Naive thymus-derived CD8-positive, alpha-beta T cell (primary cell): ENCODE measurements at regions not wholly inside any gene's neighbourhood (a gene's known extent, or its start where the extent isn't known, plus 50 kb on each side); places are given as distances from the start of the nearest gene placed in this dataset.
"Not testable (repeated sequence)": the region's sequence is repeated elsewhere in the genome, so short reads cannot be mapped to it uniquely, and the experiment has no call there.

Source experiments
- ATAC-seq, 2 donors: fragments of 150-1000 bp; cut with Tn5 transposase in 1 of 2; sonication (Bioruptor Pico), chemical (Tn5 transposase) in 1 of 2; 1 replicate in 1 of 2; 2 replicates in 1 of 2; pipeline ENCODE4 v1.10.0; 2021; ENCODE audit warnings: mild to moderate bottlenecking in 2 of 2, moderate library complexity in 2 of 2
- POLR2A ChIA-PET: fragments of 350-600 bp; sonication (Branson Sonifier 250); formaldehyde crosslinking; loops from one replicate; lab custom pipeline; 2021; ENCODE audit warnings: antibody characterized with exemption; lab: Charles Lee
- DNase-seq, 10 donors: peaks; one replicate each; pipeline versions ENCODE4 v3.0.0 to v3.0.0-alpha.2; 2020 to 2022
- H3K27ac Mint-ChIP-seq, 10 donors: one replicate each; pipeline ENCODE4 v1.8.0; 2020 to 2022; ENCODE audit warnings: mild to moderate bottlenecking in 10 of 10, mixed read lengths in 10 of 10, moderate library complexity in 4 of 10, inconsistent platforms in 1 of 10
- H3K27me3 Mint-ChIP-seq, 5 donors: one replicate each; pipeline ENCODE4 v1.8.0; 2021 to 2022; ENCODE audit warnings: mixed read lengths in 5 of 5
- H3K36me3 Mint-ChIP-seq, 3 donors: one replicate each; pipeline ENCODE4 v1.8.0; 2020 to 2022; ENCODE audit warnings: mixed read lengths in 3 of 3, mild to moderate bottlenecking in 2 of 3, inconsistent platforms in 1 of 3
- H3K4me1 Mint-ChIP-seq, 4 donors: one replicate each; pipeline ENCODE4 v1.8.0; 2021 to 2022; ENCODE audit warnings: mixed read lengths in 4 of 4
- H3K4me3 Mint-ChIP-seq, 10 donors: one replicate each; pipeline ENCODE4 v1.8.0; 2020 to 2022; ENCODE audit warnings: mild to moderate bottlenecking in 10 of 10, mixed read lengths in 10 of 10, moderate library complexity in 6 of 10, inconsistent platforms in 1 of 10
- H3K9me3 Mint-ChIP-seq, 9 donors: one replicate each; pipeline ENCODE4 v1.8.0; 2020 to 2022; ENCODE audit warnings: mixed read lengths in 9 of 9, mild to moderate bottlenecking in 3 of 9, inconsistent platforms in 1 of 9, moderate library complexity in 1 of 9

- POLR2A ChIA-PET = no interaction called here
- DNase-seq (no peak), ATAC-seq (no peak)
- H3K4me1 Mint-ChIP-seq = no peaks in the 10 kb centered on the region
- H3K27ac Mint-ChIP-seq = no peak overlapping the region
- no peaks in the 10 kb centered on the region for H3K36me3 Mint-ChIP-seq
- H3K4me3 Mint-ChIP-seq = no peak overlapping the region
- peaks cover 0 to 20% (median 0%) of the 10 kb centered on the region in 5 donors for H3K27me3 Mint-ChIP-seq
- peaks cover 0 to 2% (median 0%) of the 10 kb centered on the region in 9 donors for H3K9me3 Mint-ChIP-seq
Measured at GRCh38 chr5:16283791-16284190, 104.2 kb upstream of the MARCHF11 start.

DNA sequence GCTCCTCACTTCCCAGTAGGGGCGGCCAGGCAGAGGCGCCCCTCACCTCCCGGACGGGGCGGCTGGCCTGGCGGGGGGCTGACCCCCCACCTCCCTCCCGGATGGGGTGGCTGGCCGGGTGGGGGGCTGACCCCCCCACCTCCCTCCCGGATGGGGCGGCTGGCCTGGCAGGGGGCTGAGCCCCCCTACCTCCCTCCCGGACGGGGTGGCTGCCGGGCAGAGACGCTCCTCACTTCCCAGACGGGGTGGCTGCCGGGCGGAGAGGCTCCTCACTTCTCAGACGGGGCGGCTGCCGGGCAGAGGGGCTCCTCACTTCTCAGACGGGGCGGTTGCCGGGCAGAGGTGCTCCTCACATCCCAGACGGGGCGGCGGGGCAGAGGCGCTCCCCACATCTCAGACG, 97.3 kb upstream of the MARCHF11 start:
- POLR2A ChIA-PET, H3K9me3 Mint-ChIP-seq, H3K27ac Mint-ChIP-seq, H3K27me3 Mint-ChIP-seq, H3K36me3 Mint-ChIP-seq, ATAC-seq, H3K4me1 Mint-ChIP-seq, DNase-seq, H3K4me3 Mint-ChIP-seq: not testable (repeated sequence)

DNA sequence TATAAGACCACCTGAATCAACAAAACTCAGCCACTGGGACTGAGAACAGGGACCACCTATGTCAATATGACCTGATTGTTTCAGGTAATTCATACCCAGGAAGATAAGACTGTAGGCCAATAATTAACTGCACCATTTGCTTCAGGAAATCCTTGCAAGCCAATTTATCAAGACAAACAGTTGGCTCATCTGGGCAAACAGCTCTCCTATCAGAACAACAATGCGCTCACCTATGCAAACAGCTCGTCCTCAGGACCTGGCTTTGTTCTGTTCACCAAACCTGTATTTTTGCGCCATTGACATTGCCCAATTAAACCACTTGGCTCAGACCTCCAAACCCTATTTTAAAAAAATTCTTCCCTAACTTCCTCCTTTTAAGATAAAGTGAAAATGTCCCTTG, 92.3 kb upstream of the MARCHF11 start:
- Mint-ChIP-seq H3K36me3 (peaks cover 0 to 3% (median 0%) of the 10 kb centered on the region in 3 donors), H3K4me3 (no peak overlapping the region), H3K27me3 (peaks cover 0 to 9% (median 0%) of the 10 kb centered on the region in 5 donors), H3K4me1 (no peaks in the 10 kb centered on the region), H3K27ac (no peak overlapping the region), H3K9me3 (peaks cover 0 to 17% (median 5%) of the 10 kb centered on the region in 9 donors)
- ATAC-seq (no peak), DNase-seq (no peak)
- POLR2A ChIA-PET = no interaction called here

DNA sequence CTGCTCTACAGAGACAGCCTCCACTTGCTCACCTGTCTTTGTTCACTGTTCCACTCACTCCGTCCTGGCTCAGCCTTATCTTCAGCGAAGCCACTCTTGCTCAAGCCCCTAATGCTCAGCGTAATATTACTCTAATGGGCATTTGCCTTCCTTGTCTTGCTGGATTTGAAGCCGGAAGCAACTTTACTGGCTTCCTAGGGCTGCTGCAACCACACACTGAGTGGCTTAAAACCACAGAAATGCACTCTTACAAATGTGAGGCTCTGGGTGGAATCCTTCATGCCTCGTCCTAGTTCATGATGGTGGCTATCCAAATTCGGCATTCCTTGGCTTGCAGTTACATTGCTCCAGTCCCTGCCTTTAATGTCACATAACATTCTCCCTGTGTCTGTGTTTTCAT, 85.5 kb upstream of the MARCHF11 start:
- Mint-ChIP-seq H3K36me3 (no peaks in the 10 kb centered on the region), H3K4me1 (no peaks in the 10 kb centered on the region), H3K27me3 (peaks cover 0 to 6% (median 0%) of the 10 kb centered on the region in 5 donors), H3K27ac (no peak overlapping the region), H3K9me3 (peaks cover 0 to 8% (median 0%) of the 10 kb centered on the region in 9 donors), H3K4me3 (no peak overlapping the region)
- ATAC-seq (no peak), DNase-seq (no peak)
- POLR2A ChIA-PET = no interaction called here

DNA sequence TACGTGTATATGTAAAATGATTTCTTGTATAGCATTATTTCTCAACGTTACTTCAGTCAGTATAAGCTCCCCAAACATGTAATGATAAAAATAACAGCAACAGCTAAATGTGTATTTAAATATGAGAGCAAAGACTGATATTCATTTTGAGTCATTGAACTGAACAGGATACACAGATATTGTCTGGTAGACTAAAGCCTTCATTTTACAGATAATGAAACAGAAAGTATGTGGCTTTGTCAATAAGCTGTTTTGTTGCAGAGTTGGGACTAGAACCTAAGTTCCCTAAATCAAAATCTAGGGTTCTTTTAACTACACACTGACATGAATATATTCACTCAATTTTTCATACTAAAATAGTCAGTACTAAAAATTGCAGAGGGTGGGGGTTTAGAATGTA, 80.4 kb upstream of the MARCHF11 start:
- Mint-ChIP-seq H3K27me3 (peaks cover 0 to 9% (median 0%) of the 10 kb centered on the region in 5 donors), H3K4me1 (no peaks in the 10 kb centered on the region), H3K27ac (no peak overlapping the region), H3K4me3 (no peak overlapping the region), H3K36me3 (no peaks in the 10 kb centered on the region), H3K9me3 (peaks cover 0 to 7% (median 0%) of the 10 kb centered on the region in 9 donors)
- ATAC-seq (no peak), DNase-seq (no peak)
- POLR2A ChIA-PET = no interaction called here

- no peak for ATAC-seq
- POLR2A ChIA-PET = no interaction called here
- peaks cover 0 to 21% (median 8%) of the 10 kb centered on the region in 9 donors for H3K9me3 Mint-ChIP-seq
Measured at GRCh38 chr5:16253856-16254255, 74.3 kb upstream of the MARCHF11 start.

DNA sequence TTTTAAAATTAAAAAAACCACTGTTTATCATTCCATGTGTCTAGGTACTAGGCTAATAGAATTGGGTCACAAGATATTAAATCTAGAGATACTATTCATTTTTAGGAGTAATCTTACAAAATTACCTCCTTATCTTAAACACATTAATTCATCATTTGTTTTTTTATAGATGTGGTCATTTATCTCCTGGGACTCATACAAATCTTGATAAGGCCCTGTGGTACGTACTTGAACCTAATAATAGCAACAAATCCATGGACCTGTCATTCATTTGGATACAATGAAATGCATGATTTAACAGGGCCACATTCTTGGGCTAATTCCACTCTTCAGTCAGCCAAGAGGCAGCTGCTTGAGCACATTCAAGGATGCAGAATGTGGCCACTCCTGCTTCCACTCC, 66.4 kb upstream of the MARCHF11 start:
- H3K4me1 Mint-ChIP-seq = no peaks in the 10 kb centered on the region
- POLR2A ChIA-PET = no interaction called here
- no peak overlapping the region for H3K27ac Mint-ChIP-seq
- ATAC-seq (no peak), DNase-seq (no peak)
- H3K36me3 Mint-ChIP-seq = peaks cover 0 to 4% (median 0%) of the 10 kb centered on the region in 3 donors
- no peak overlapping the region for H3K4me3 Mint-ChIP-seq
- peaks cover 0 to 21% (median 2%) of the 10 kb centered on the region in 5 donors for H3K27me3 Mint-ChIP-seq
- H3K9me3 Mint-ChIP-seq = peaks cover 6 to 28% (median 11%) of the 10 kb centered on the region in 9 donors

More at GRCh38 chr5:16253856-16254255, 74.3 kb upstream of the MARCHF11 start:
- peaks cover 0 to under 1% (median 0%) of the 10 kb centered on the region in 5 donors for H3K27me3 Mint-ChIP-seq
- no peak overlapping the region for H3K27ac Mint-ChIP-seq
- DNase-seq = no peak
- peaks cover 0 to 4% (median 0%) of the 10 kb centered on the region in 3 donors for H3K36me3 Mint-ChIP-seq
- H3K4me1 Mint-ChIP-seq = no peaks in the 10 kb centered on the region
- H3K4me3 Mint-ChIP-seq = no peak overlapping the region

DNA sequence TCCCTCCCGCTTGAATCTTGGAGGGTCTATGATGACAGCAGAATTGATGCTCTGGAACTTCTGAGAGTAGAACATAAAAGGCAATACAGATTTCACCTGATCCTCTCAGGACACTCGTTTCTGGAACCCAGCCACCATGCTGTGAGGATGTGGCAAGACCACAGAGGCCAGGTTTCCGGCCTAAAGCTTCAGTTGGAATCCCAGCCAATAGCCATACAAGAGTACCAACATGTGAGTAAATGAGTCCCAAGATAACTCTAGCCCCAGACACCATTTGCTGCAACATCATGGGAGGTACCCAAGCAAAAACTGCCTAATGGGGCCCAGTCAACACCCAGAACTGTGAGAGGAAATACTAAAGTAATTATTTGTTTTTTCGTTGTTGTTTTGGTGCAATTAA, 65.7 kb upstream of the MARCHF11 start:
- Mint-ChIP-seq H3K27me3 (peaks cover 0 to 21% (median 2%) of the 10 kb centered on the region in 5 donors), H3K27ac (no peak overlapping the region), H3K4me1 (no peaks in the 10 kb centered on the region), H3K9me3 (peaks cover 6 to 28% (median 11%) of the 10 kb centered on the region in 9 donors), H3K4me3 (no peak overlapping the region), H3K36me3 (peaks cover 0 to 4% (median 0%) of the 10 kb centered on the region in 3 donors)
- no peak for ATAC-seq
- no peak for DNase-seq
- POLR2A ChIA-PET = no interaction called here

- peaks cover 0 to 30% (median 10%) of the 10 kb centered on the region in 9 donors for H3K9me3 Mint-ChIP-seq
- no peak overlapping the region for H3K4me3 Mint-ChIP-seq
- no peak for ATAC-seq
- H3K27me3 Mint-ChIP-seq = peaks cover 0 to 13% (median 0%) of the 10 kb centered on the region in 5 donors
- POLR2A ChIA-PET = no interaction called here
- peaks cover 0 to 6% (median 0%) of the 10 kb centered on the region in 3 donors for H3K36me3 Mint-ChIP-seq
- DNase-seq = no peak
- H3K27ac Mint-ChIP-seq = no peak overlapping the region
- H3K4me1 Mint-ChIP-seq = no peaks in the 10 kb centered on the region
Measured at GRCh38 chr5:16238018-16238417, 58.4 kb upstream of the MARCHF11 start.

DNA sequence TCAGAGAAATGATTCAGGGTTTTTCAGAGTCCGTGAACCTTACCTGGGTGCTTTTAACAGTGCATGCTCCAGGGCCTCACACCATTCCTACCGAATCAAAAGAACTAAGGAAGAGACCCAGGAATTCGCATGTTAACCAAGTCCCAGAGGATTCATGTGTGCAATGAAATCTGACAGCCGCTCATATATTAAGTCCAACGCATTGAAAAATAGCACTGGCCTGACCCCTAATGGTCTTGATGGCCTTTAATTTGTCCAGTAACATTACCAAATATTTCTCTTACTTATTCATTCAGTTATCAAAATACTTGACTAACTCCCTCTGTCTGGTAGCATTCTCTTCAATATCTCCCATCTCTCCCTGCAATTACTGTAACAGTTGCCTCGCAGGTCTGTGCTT, 55.0 kb upstream of the MARCHF11 start:
- no peaks in the 10 kb centered on the region for H3K4me1 Mint-ChIP-seq
- ATAC-seq (no peak), DNase-seq (no peak)
- H3K9me3 Mint-ChIP-seq = peaks cover 0 to 22% (median 4%) of the 10 kb centered on the region in 9 donors
- H3K27me3 Mint-ChIP-seq = peaks cover 0 to 13% (median 0%) of the 10 kb centered on the region in 5 donors
- POLR2A ChIA-PET = no interaction called here
- no peak overlapping the region for H3K27ac Mint-ChIP-seq
- H3K36me3 Mint-ChIP-seq = peaks cover 0 to 6% (median 0%) of the 10 kb centered on the region in 3 donors
- no peak overlapping the region for H3K4me3 Mint-ChIP-seq

DNA sequence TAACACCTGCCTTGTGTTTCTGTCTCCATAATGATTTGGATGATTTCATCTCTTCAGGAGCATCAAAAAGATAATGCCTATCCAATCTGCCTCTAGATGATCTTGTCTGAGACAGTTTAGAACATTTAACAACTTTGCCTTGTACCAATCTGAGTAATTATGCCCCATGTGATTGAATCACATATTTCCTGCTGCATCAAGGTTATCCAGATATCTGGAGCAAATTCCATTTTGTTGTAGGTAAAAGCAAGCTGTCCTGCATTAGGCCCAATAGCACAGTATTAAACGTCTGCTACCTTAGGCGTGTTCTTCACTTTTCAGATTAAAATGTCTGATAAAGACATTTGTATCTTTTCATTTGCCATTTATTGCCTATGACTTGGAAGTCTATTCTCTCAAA, 54.1 kb upstream of the MARCHF11 start:
- no peak for ATAC-seq
- Mint-ChIP-seq H3K36me3 (peaks cover 0 to 6% (median 0%) of the 10 kb centered on the region in 3 donors), H3K27me3 (peaks cover 0 to 16% (median 0%) of the 10 kb centered on the region in 5 donors), H3K27ac (no peak overlapping the region), H3K4me1 (no peaks in the 10 kb centered on the region), H3K9me3 (peaks cover 0 to 22% (median 4%) of the 10 kb centered on the region in 9 donors), H3K4me3 (no peak overlapping the region)
- no peak for DNase-seq
- POLR2A ChIA-PET = no interaction called here

DNA sequence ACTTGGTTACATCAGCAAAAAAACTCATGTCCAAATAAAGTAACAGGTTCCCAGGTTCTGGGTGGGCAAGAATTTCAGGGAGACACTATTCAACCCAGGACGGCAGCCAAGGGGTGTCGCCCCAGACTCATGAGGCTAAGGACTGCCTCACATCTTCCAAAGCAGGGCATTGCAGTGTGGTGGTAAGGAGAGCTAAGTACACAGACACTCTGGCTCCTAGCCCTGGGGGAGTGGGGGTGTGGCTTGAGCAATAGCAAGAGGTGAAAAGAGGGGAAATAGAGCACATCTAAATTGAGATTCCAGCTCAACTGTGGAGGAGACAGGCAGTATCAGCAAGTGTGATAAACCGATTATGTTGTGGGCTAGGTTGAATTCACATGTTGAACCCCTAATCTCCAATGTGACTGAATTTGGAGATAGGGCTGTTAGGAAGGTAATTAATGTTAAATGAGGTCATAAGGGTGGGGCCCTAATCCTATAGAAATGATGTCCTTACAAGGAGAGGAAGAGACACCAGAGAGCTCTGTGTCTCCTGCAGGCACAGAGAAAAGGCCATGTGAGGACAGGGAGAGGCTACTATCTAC, 49.9 kb upstream of the MARCHF11 start:
- POLR2A ChIA-PET = no interaction called here
- DNase-seq = no peak
- no peak for ATAC-seq

More for the DNA sequence above, 49.9 kb upstream of the MARCHF11 start:
- no peaks in the 10 kb centered on the region for H3K4me1 Mint-ChIP-seq
- peaks cover 0 to 11% (median 0%) of the 10 kb centered on the region in 5 donors for H3K27me3 Mint-ChIP-seq
- no peaks in the 10 kb centered on the region for H3K36me3 Mint-ChIP-seq
- peaks cover 0 to 3% (median 0%) of the 10 kb centered on the region in 9 donors for H3K9me3 Mint-ChIP-seq
- H3K4me3 Mint-ChIP-seq = no peak overlapping the region
- no peak overlapping the region for H3K27ac Mint-ChIP-seq
